Fibroblast of lung (primary cell): ENCODE measurements at regions not wholly inside any gene's neighbourhood (a gene's known extent, or its start where the extent isn't known, plus 50 kb on each side); places are given as distances from the start of the nearest gene placed in this dataset.

Source experiments
- DNase-seq, 2 donors: peaks; one replicate each; pipeline versions ENCODE4 v3.0.0 to v3.0.0-alpha.2; 2010; ENCODE audit warnings: low read depth in 2 of 2
- H2AFZ ChIP-seq: 2 replicates; pipeline ENCODE4 v1.5.1; 2012; ENCODE audit warnings: low read length, control low read depth, inconsistent platforms
- H3K27ac ChIP-seq: 2 replicates; pipeline ENCODE4 v1.5.1; 2011; ENCODE audit warnings: low read length, control low read depth; ENCODE audit not compliant: insufficient read depth
- H3K27me3 ChIP-seq: 2 replicates; pipeline ENCODE4 v1.5.1; 2011; ENCODE audit warnings: mild to moderate bottlenecking, low read length; ENCODE audit not compliant: control insufficient read depth, insufficient read depth
- H3K36me3 ChIP-seq: 2 replicates; pipeline ENCODE4 v1.5.1; 2011; ENCODE audit warnings: low read length; ENCODE audit not compliant: control insufficient read depth, insufficient read depth
- H3K4me1 ChIP-seq: 2 replicates; pipeline ENCODE4 v1.5.1; 2011; ENCODE audit warnings: low read length; ENCODE audit not compliant: control insufficient read depth, insufficient read depth; ENCODE audit errors: extremely low read depth
- H3K4me2 ChIP-seq: 2 replicates; pipeline ENCODE4 v1.5.1; 2011; ENCODE audit warnings: low read length, control low read depth; ENCODE audit not compliant: insufficient read depth; ENCODE audit errors: extremely low read depth
- H3K4me3 ChIP-seq, 4 experiments: fragments of 200-600 bp in 1 of 4; sonication (generic) in 1 of 4; replicated peaks in 1 of 4; 2 replicates each; pipeline ENCODE4 v1.5.1; 2011 to 2016; ENCODE audit warnings: low read length in 4 of 4, low read depth in 3 of 4, mild to moderate bottlenecking in 3 of 4, control low read depth in 2 of 4, inconsistent platforms in 1 of 4, mixed read lengths in 1 of 4; ENCODE audit not compliant: insufficient read depth in 1 of 4; ENCODE audit errors: control extremely low read depth in 1 of 4
- H3K79me2 ChIP-seq: 2 replicates; pipeline ENCODE4 v1.5.1; 2012; ENCODE audit warnings: mild to moderate bottlenecking, low read length, inconsistent platforms; ENCODE audit not compliant: control insufficient read depth, insufficient read depth
- H3K9ac ChIP-seq: 2 replicates; pipeline ENCODE4 v1.5.1; 2011; ENCODE audit warnings: mild to moderate bottlenecking, low read length, control low read depth; ENCODE audit not compliant: insufficient read depth
- H3K9me3 ChIP-seq: 2 replicates; pipeline ENCODE4 v1.5.1; 2012; ENCODE audit warnings: low read depth, low read length; ENCODE audit not compliant: control insufficient read depth, insufficient read depth
- H4K20me1 ChIP-seq: 2 replicates; pipeline ENCODE4 v1.5.1; 2011; ENCODE audit warnings: low read length; ENCODE audit not compliant: control insufficient read depth, insufficient read depth; ENCODE audit errors: extremely low read depth
- CTCF ChIP-seq, 2 donors: IDR thresholded peaks in 1 of 2; conservative IDR thresholded peaks in 1 of 2; 1 replicate in 1 of 2; 2 replicates in 1 of 2; pipeline ENCODE4 v1.5.1; 2011 to 2012; ENCODE audit warnings: low read length in 2 of 2, control low read depth in 1 of 2, inconsistent platforms in 1 of 2, low read depth in 1 of 2, mild to moderate bottlenecking in 1 of 2
- EZH2 ChIP-seq: IDR thresholded peaks from 2 replicates; pipeline ENCODE4 v1.5.1; 2012; ENCODE audit warnings: low read length, control low read depth, mild to moderate bottlenecking; ENCODE audit errors: missing control alignments

GRCh38 chr4:15233626-15234025 lies 194.2 kb upstream of the C1QTNF7 start:
- Histone ChIP-seq H3K27ac (peak overlapping the region; percentile 92), H3K36me3 (no peaks in the 10 kb centered on the region), H3K9me3 (no peaks in the 10 kb centered on the region), H2AFZ (peak overlapping the region; percentile 41), H3K27me3 (no peaks in the 10 kb centered on the region), H3K79me2 (no peaks in the 10 kb centered on the region), H3K4me3 (no peak overlapping the region), H4K20me1 (no peaks in the 10 kb centered on the region), H3K4me1 (peaks cover 37% of the 10 kb centered on the region), H3K4me2 (peak overlapping the region; percentile 78), H3K9ac (no peak overlapping the region)
- peak in 1 of 2 donors; percentile 26 for DNase-seq
- TF ChIP-seq CTCF (conservative IDR thresholded peaks at IDR 0.05 in 1 of 2, IDR thresholded peaks at IDR 0.05 in 1 of 2; ENCODE audit: low read depth in 1 of 2, low read length in 2 of 2) (no peak), EZH2 (no peak)

DNA sequence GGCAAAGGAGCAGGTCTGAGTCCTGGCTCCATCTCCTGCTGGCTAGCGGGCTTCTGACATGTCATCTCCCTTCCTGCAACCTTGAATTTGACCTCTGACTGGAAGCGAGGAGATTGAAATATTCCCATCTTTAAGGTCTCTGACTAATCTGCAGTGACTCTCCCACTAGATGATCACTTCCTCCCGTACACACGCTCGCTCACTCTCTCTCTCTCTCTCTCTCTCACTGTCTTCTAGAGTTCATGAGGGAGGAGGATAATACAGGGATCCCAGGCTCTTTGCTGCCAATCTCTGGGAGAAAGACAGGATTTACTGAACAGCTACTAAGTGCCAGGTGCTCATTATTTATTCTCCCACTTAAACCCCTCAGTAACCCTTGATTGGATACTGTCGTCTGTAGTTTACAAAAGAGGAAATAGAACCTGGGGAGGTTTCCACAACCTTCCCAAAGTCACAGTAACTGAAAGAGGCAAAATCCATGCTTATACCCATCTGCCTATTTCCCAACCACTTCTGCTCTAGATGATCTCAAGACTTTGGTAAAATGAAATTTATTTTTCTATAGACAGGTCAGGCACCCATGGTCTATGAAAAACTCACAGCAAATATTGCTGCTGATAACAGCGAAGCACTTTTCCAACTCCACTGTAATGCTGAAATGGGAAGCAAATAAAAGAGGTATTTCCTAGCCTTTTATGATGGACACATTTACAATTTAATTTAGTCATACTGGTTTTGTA lies 193.5 kb upstream of the C1QTNF7 start:
- Histone ChIP-seq H4K20me1 (no peaks in the 10 kb centered on the region), H2AFZ (no peak overlapping the region), H3K9me3 (no peaks in the 10 kb centered on the region), H3K36me3 (no peaks in the 10 kb centered on the region), H3K27ac (peak overlapping the region; percentile 92), H3K4me1 (peaks cover 37% of the 10 kb centered on the region), H3K4me2 (peak overlapping the region; percentile 78), H3K79me2 (no peaks in the 10 kb centered on the region), H3K27me3 (no peaks in the 10 kb centered on the region), H3K9ac (peak overlapping the region; percentile 39), H3K4me3 (peak overlapping the region in 1 of 4 experiments; percentile 4)
- TF ChIP-seq CTCF (conservative IDR thresholded peaks at IDR 0.05 in 1 of 2, IDR thresholded peaks at IDR 0.05 in 1 of 2; ENCODE audit: low read depth in 1 of 2, low read length in 2 of 2) (no peak), EZH2 (no peak)
- DNase-seq: peak; percentile 80 to 87

DNA sequence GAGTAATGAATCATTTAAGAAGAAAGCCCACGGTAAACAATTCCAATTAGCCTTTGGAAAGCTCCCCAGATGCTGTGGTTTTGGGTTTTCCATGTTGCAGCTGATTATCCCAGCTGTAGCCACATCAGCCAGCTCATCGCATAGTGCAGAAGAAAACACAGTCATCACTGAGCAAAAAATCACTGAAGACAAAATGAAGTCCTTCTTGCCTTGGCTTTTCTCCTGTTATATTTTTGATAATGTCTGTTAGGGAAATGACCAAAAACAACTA lies 193.0 kb upstream of the C1QTNF7 start:
- peak overlapping the region; percentile 92 for H3K27ac ChIP-seq
- no peaks in the 10 kb centered on the region for H4K20me1 ChIP-seq
- H3K9ac ChIP-seq: no peak overlapping the region
- H2AFZ ChIP-seq: no peak overlapping the region
- H3K9me3 ChIP-seq: no peaks in the 10 kb centered on the region
- H3K27me3 ChIP-seq: no peaks in the 10 kb centered on the region
- TF ChIP-seq EZH2 (no peak), CTCF (conservative IDR thresholded peaks at IDR 0.05 in 1 of 2, IDR thresholded peaks at IDR 0.05 in 1 of 2; ENCODE audit: low read depth in 1 of 2, low read length in 2 of 2) (no peak)
- H3K4me1 ChIP-seq: peaks cover 40% of the 10 kb centered on the region
- peak; percentile 96 to 97 for DNase-seq
- no peaks in the 10 kb centered on the region for H3K79me2 ChIP-seq
- H3K36me3 ChIP-seq: no peaks in the 10 kb centered on the region
- H3K4me3 ChIP-seq: no peak overlapping the region
- no peak overlapping the region for H3K4me2 ChIP-seq
